Panc1 (cell line): ENCODE measurements at regions not wholly inside any gene's neighbourhood (a gene's known extent, or its start where the extent isn't known, plus 50 kb on each side); places are given as distances from the start of the nearest gene placed in this dataset.

Experiments used
- ATAC-seq: fragments of 200-7000 bp; cut with Tn5 transposase; 2 replicates; pipeline ENCODE4 v1.9.1; 2020; ENCODE audit warnings: mild to moderate bottlenecking, moderate library complexity
- BruUV-seq: library from RNA; stranded (reverse); fragments of 400-500 nt; replicated peaks from 2 replicates; lab custom pipeline; 2021; lab: Mats Ljungman, UMichigan
- CTCF ChIA-PET: fragments of 300-600 bp; sonication (Branson Sonifier 250); formaldehyde crosslinking; loops from one replicate; lab custom pipeline; 2022; ENCODE audit warnings: antibody characterized with exemption; lab: Charles Lee
- POLR2A ChIA-PET: fragments of 300-600 bp; sonication (Branson Sonifier 250); formaldehyde crosslinking; loops from one replicate; lab custom pipeline; 2022; ENCODE audit warnings: antibody characterized with exemption; lab: Charles Lee
- DNase-seq: peaks from one replicate; pipeline ENCODE4 v3.0.0-alpha.2; 2010; ENCODE audit warnings: low read depth, low spot score
- H3K27ac ChIP-seq: 2 replicates; pipeline ENCODE4 v1.5.1; 2011; ENCODE audit warnings: mild to moderate bottlenecking, low read length, inconsistent platforms
- H3K27me3 ChIP-seq: fragments of 200-500 bp; sonication (Bioruptor generic); 2 replicates; pipeline ENCODE4 v1.6.0; 2014; ENCODE audit warnings: low read length, inconsistent platforms; ENCODE audit not compliant: control insufficient read depth, insufficient read depth
- H3K36me3 ChIP-seq: fragments of 200-500 bp; sonication (Bioruptor generic); 2 replicates; pipeline ENCODE4 v1.5.1; 2014; ENCODE audit warnings: inconsistent platforms, mild to moderate bottlenecking, low read length, moderate library complexity; ENCODE audit not compliant: control insufficient read depth, insufficient read depth
- H3K4me1 ChIP-seq: 2 replicates; pipeline ENCODE4 v1.5.1; 2011; ENCODE audit warnings: inconsistent platforms, mild to moderate bottlenecking, low read length, moderate library complexity; ENCODE audit not compliant: control insufficient read depth, insufficient read depth
- H3K4me3 ChIP-seq, 2 experiments: 2 replicates each; pipeline ENCODE4 v1.5.1; 2011 to 2012; ENCODE audit warnings: low read depth in 2 of 2, low read length in 2 of 2, mild to moderate bottlenecking in 2 of 2, inconsistent platforms in 1 of 2, moderate library complexity in 1 of 2
- H3K9me3 ChIP-seq: fragments of 200-500 bp; sonication (Bioruptor generic); 2 replicates; pipeline ENCODE4 v1.5.1; 2014; ENCODE audit warnings: low read depth, mild to moderate bottlenecking, inconsistent platforms, low read length, moderate library complexity; ENCODE audit not compliant: control insufficient read depth, insufficient read depth
- POLR2AphosphoS5 ChIP-seq: IDR thresholded peaks from 2 replicates; pipeline ENCODE4 v1.6.1; 2012; ENCODE audit warnings: mild to moderate bottlenecking, low read depth, low read length, moderate library complexity
- SIN3A ChIP-seq: IDR thresholded peaks from 2 replicates; pipeline ENCODE4 v1.6.1; 2012; ENCODE audit warnings: low read depth, mild to moderate bottlenecking, low read length, moderate library complexity, borderline replicate concordance; ENCODE audit not compliant: insufficient read depth
- TCF7L2 ChIP-seq: IDR thresholded peaks from 2 replicates; pipeline ENCODE4 v1.6.1; 2011; ENCODE audit warnings: mild to moderate bottlenecking, low read depth, low read length, inconsistent platforms
- in situ Hi-C: cut with HindIII; loops from 2 replicates; pipeline ENCODE4 v1.10.0; 2016; ENCODE audit warnings: low sequenced_read_pairs, low pct_unique_long_range_greater_than_20kb
- intact Hi-C: fragments of 100-400 bp; cut with micrococcal nuclease; formaldehyde crosslinking; loops from one replicate; pipeline ENCODE4 v1.10.0; 2022; ENCODE audit not compliant: unreplicated experiment
- TF ChIP-seq, protein P1 (sequence below), 2 experiments: IDR thresholded peaks; 2 replicates each; pipeline ENCODE4 v1.6.1; 2011 to 2012; ENCODE audit warnings: low read depth in 2 of 2, control low read depth in 1 of 2, low read length in 1 of 2, mild to moderate bottlenecking in 1 of 2, moderate library complexity in 1 of 2; ENCODE audit not compliant: insufficient read depth in 1 of 2
- TF ChIP-seq, protein P2 (sequence below): fragments of 450-650 bp; IDR thresholded peaks from 2 replicates; pipeline ENCODE4 v1.5.1; 2017; ENCODE audit warnings: mild to moderate bottlenecking

DNA sequence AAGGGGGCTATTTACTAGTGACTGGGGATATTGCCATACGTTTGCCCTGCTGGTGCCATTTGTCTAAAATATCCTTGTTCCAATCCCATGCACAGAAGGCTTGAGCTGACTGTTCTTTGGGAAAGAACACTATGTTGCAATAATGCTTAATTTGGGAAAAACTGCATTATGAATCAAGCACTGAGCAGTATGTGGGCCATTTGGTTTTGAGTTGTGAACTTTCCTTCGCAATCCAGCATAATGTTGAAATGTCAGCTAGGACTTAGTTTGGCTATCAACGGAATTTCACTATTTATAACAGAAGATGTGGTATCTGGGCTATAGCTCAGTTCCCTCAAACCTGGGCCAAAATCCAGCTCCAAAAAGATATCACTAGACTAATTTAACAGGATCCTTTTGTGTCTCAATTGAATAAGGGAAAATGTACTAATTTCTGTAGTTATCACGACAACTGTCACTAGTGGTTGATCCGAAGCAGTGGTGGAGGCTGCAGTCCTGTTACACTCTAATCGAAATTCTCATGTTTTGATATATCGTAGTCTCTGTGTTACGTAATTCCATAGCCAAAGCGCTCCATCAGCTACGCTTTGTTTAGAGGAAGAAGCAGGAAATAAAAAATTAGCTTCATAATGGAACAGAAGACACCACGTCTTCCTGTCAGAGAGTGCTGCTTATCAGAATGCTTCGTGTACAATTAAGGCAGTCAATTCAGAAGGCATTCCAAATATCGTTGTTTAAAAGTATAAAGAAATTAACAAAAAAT, 686.8 kb upstream of the SALL3 start:
- no peaks in the 10 kb centered on the region for H3K9me3 ChIP-seq
- H3K4me3 ChIP-seq, result no peak overlapping the region
- in situ Hi-C loops, result no loop called here
- H3K4me1 ChIP-seq, result no peaks in the 10 kb centered on the region
- DNase-seq (no peak), ATAC-seq (no peak)
- intact Hi-C loops, result no loop called here
- no peak overlapping the region for H3K27ac ChIP-seq
- POLR2A ChIA-PET, result no interaction called here
- no peaks in the 10 kb centered on the region for H3K36me3 ChIP-seq
- CTCF ChIA-PET, result no interaction called here
- TF ChIP-seq SIN3A (no peak), TCF7L2 (no peak), POLR2AphosphoS5 (no peak)
- TF ChIP-seq, protein P1, sequence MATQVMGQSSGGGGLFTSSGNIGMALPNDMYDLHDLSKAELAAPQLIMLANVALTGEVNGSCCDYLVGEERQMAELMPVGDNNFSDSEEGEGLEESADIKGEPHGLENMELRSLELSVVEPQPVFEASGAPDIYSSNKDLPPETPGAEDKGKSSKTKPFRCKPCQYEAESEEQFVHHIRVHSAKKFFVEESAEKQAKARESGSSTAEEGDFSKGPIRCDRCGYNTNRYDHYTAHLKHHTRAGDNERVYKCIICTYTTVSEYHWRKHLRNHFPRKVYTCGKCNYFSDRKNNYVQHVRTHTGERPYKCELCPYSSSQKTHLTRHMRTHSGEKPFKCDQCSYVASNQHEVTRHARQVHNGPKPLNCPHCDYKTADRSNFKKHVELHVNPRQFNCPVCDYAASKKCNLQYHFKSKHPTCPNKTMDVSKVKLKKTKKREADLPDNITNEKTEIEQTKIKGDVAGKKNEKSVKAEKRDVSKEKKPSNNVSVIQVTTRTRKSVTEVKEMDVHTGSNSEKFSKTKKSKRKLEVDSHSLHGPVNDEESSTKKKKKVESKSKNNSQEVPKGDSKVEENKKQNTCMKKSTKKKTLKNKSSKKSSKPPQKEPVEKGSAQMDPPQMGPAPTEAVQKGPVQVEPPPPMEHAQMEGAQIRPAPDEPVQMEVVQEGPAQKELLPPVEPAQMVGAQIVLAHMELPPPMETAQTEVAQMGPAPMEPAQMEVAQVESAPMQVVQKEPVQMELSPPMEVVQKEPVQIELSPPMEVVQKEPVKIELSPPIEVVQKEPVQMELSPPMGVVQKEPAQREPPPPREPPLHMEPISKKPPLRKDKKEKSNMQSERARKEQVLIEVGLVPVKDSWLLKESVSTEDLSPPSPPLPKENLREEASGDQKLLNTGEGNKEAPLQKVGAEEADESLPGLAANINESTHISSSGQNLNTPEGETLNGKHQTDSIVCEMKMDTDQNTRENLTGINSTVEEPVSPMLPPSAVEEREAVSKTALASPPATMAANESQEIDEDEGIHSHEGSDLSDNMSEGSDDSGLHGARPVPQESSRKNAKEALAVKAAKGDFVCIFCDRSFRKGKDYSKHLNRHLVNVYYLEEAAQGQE (IDR thresholded peaks at IDR 0.05; ENCODE audit: insufficient read depth in 1 of 2, low read depth in 2 of 2, low read length in 1 of 2), result no peak
- TF ChIP-seq, protein P2, sequence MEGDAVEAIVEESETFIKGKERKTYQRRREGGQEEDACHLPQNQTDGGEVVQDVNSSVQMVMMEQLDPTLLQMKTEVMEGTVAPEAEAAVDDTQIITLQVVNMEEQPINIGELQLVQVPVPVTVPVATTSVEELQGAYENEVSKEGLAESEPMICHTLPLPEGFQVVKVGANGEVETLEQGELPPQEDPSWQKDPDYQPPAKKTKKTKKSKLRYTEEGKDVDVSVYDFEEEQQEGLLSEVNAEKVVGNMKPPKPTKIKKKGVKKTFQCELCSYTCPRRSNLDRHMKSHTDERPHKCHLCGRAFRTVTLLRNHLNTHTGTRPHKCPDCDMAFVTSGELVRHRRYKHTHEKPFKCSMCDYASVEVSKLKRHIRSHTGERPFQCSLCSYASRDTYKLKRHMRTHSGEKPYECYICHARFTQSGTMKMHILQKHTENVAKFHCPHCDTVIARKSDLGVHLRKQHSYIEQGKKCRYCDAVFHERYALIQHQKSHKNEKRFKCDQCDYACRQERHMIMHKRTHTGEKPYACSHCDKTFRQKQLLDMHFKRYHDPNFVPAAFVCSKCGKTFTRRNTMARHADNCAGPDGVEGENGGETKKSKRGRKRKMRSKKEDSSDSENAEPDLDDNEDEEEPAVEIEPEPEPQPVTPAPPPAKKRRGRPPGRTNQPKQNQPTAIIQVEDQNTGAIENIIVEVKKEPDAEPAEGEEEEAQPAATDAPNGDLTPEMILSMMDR, result no peak
- H3K27me3 ChIP-seq, result peaks cover 33% of the 10 kb centered on the region
- no TSS peak for BruUV-seq

DNA sequence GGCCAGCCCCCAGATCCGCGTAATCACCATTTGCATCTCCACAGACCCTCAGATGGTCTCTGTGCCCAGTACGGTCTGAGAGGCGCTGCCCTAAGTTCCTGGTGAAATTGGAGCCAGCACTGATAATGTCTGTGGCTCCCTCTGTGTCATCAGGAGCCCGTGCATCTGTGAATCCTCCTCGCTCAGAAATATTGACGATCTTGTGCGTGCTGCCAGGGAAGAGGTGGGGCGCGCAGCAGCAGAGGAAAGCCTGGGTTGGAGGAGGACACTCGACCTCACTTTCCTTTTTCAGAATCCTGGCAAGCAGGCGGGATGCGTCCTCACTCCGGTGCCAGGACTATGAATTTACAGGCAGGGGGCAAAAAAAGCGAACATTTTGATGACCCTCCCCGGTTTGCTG, 686.1 kb upstream of the SALL3 start:
- in situ Hi-C loops, result no loop called here
- ATAC-seq (no peak), DNase-seq (no peak)
- TF ChIP-seq, protein P1 (IDR thresholded peaks at IDR 0.05; ENCODE audit: insufficient read depth in 1 of 2, low read depth in 2 of 2, low read length in 1 of 2), result no peak
- TF ChIP-seq, protein P2, result no peak
- TF ChIP-seq TCF7L2 (no peak), SIN3A (no peak), POLR2AphosphoS5 (no peak)
- Histone ChIP-seq H3K9me3 (no peaks in the 10 kb centered on the region), H3K36me3 (no peaks in the 10 kb centered on the region), H3K4me3 (no peak overlapping the region), H3K27me3 (peaks cover 33% of the 10 kb centered on the region), H3K4me1 (no peaks in the 10 kb centered on the region), H3K27ac (no peak overlapping the region)
- BruUV-seq, result no TSS peak
- POLR2A ChIA-PET, result no interaction called here
- intact Hi-C loops, result no loop called here
- CTCF ChIA-PET, result no interaction called here
